Bone marrow (tissue), 2 donors: ENCODE measurements at regions not wholly inside any gene's neighbourhood (a gene's known extent, or its start where the extent isn't known, plus 50 kb on each side); places are given as distances from the start of the nearest gene placed in this dataset.
"Not testable (repeated sequence)": the region's sequence is repeated elsewhere in the genome, so short reads cannot be mapped to it uniquely, and the experiment has no call there.

Experiments
- DNase-seq, 2 donors: peaks; one replicate each; lab custom pipeline; 2025; lab: John Stamatoyannopoulos, UW

GRCh38 chr7:125984795-125985194 lies 1055.2 kb upstream of the POT1 start:
- DNase-seq = no peak

DNA sequence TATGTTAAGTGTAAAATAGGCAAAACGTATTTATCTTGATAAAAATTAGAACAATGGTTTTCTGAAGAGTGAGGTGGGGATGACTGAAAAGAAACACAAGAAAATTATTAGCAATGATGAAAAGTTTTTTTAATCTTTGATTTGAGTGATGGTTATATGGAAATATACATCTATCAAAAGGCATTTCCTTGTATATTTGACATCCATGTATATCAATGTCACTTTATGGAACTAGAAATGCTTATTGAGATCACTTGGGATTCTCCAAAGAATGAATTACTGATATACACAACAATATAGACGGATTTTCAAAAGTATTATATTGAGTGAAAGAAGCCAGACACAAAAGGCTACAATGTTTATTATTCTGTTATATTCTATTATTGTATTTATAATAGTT lies 1042.0 kb upstream of the POT1 start:
- DNase-seq = no peak

GRCh38 chr7:125966278-125967048 lies 1036.8 kb upstream of the POT1 start:
- no peak for DNase-seq

DNA sequence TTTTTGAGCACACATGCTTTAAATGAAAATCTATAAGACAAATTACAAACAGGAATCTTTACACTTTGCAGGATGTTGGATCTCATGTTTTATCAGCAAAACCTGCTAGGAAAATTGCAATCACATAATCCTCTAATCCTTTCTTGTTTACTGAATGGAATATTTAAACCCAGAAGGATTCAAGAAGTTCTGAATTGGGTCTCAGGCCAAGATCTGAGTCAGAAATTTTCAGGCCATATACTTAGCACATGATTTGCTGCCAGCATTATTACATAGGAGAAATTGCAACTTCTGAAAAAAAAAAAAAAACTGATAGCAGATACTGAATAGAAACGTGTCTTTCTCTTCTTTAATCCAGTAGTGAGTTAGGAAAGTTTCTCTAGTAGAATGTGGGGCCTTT lies 1005.3 kb upstream of the POT1 start:
- no peak for DNase-seq

GRCh38 chr7:125934539-125934938 lies 1004.9 kb upstream of the POT1 start:
- no peak for DNase-seq

- no peak for DNase-seq
Observed at GRCh38 chr7:125930848-125931247, 1001.2 kb upstream of the POT1 start.

- DNase-seq = no peak
Observed at GRCh38 chr7:125927556-125927955, 997.9 kb upstream of the POT1 start.

GRCh38 chr7:125926621-125927020 lies 997.0 kb upstream of the POT1 start:
- no peak for DNase-seq

- DNase-seq = no peak
Observed at GRCh38 chr7:125924037-125924436, 994.4 kb upstream of the POT1 start.

DNA sequence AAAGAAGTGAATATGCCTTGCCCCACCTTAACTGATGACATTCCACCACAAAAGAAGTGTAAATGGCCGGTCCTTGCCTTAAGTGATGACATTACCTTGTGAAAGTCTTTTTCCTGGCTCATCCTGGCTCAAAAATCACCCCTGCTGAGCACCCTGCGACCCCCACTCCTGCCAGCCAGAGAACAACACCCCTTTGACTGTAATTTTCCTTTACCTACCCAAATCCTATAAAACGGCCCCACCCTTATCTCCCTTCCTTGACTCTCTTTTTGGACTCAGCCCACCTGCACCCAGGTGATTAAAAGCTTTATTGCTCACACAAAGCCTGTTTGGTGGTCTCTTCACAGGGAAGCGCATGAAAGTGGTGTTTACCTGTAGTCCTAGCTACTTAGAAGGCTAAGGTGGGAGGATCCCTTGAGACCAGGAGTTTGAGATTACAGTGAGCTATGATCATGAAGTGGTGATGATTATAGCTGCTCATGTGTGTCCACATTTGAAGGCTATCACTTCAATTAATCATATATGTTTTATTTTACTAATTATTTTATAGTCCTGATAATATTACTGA lies 985.8 kb upstream of the POT1 start:
- DNase-seq = not testable (repeated sequence)

DNA sequence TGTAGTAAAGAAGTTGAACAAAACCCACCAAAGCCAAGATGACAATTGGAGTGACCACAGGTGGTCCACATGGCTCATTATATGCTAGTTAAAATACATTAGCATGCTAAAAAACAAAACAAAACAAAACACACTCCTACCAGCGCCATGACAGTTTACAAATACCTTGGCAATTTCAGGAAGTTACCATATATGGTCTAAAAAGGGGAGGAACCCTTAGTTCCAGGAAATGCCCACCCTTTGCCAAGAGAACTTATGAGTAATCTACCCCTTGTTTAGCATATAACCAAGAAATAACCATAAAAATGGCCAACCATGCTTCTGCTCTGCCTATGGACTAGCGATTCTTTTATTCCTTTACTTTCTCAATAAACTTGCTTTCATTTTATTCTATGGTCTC lies 979.1 kb upstream of the POT1 start:
- DNase-seq = no peak

- DNase-seq = no peak
Observed at GRCh38 chr7:125899577-125899976, 970.0 kb upstream of the POT1 start.

GRCh38 chr7:125892434-125892833 lies 962.8 kb upstream of the POT1 start:
- DNase-seq = no peak

- DNase-seq = no peak
Observed at GRCh38 chr7:125878988-125879387, 949.4 kb upstream of the POT1 start.

DNA sequence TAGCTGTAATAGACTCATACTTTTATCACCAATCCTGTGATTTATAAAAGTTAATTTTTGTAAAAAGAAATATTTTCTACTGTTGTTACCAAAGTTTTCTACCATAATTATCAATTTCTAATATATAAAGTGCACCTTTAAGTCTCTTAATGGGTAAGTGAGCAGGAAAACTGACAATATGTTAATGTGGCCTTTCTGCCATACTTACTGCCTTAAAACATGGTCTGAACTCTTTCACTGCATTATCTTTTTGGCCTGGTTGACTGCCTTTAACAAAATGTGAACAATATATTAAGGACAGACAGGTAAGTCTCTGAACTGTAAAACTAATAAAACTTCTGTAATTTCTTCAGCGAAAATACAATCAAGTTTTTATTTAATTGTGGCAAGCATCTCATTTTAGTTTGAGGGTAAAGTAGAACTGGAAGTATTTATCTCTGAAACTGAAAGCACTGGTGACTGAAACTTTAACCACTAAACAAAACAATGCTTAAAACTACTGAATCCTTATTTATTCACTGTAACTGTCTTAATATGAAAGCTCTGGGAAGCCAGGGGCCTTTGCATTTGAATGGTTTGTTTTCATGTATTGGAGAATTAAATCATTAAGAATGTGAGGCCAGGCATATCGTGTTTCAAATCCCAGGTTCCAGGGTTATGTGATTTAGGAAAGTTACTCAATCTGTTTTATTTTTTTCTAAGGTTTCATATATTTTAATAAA lies 948.8 kb upstream of the POT1 start:
- no peak for DNase-seq

- DNase-seq = no peak
Observed at GRCh38 chr7:125877246-125877645, 947.6 kb upstream of the POT1 start.

- DNase-seq = no peak
Observed at GRCh38 chr7:125876431-125876830, 946.8 kb upstream of the POT1 start.

GRCh38 chr7:125871431-125871830 lies 941.8 kb upstream of the POT1 start:
- no peak for DNase-seq

- DNase-seq = no peak
Observed at GRCh38 chr7:125857606-125858005, 928.0 kb upstream of the POT1 start.

DNA sequence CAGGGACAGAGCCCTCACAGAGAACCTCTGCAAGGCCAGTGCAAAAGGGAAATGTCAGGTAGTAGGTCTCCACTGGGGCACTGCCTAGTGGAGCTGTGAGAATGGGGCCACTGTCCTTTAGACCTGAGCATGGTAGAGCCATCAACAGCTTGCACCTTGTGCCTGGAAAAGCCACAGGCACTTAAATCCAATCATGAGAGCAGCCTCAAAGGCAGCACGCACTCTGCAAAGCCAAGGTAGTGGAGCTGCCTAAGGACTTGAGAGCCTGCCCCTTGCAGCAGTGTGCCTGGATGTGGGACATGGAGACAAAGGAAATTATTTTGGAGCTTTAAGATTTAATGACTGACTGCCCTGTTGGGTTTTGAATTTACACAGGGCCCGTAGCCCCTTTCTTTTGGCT lies 918.5 kb upstream of the POT1 start:
- no peak for DNase-seq

DNA sequence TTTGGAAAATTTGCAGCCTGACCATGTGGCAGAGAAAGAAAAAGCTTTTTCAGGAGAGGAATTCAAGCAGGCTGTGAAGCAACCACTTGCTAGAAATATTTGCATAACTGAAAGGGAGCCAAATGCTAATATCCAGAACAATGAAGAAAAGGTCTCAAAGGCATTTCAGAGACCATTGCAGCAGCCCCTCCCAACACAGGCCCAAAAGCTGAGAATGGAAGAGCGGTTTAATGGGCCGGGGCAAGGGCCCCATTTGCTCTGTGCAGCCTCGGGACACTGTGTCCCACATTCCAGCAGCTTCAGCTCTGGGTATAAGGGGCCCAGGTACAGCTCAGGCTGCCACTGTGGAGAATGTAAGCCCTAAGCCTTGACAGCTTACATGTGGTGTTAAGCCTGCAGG lies 918.1 kb upstream of the POT1 start:
- no peak for DNase-seq

- DNase-seq = no peak
Observed at GRCh38 chr7:125847055-125847454, 917.4 kb upstream of the POT1 start.

GRCh38 chr7:125845686-125846085 lies 916.1 kb upstream of the POT1 start:
- no peak for DNase-seq
